SK-MEL-5 (cell line): ENCODE measurements at regions not wholly inside any gene's neighbourhood (a gene's known extent, or its start where the extent isn't known, plus 50 kb on each side); places are given as distances from the start of the nearest gene placed in this dataset.
A peak's percentile ranks its signal among the peaks of the same experiment; 100 is the strongest.

Experiments used
- DNase-seq: peaks from one replicate; pipeline ENCODE4 v3.0.0-alpha.2; 2016; ENCODE audit warnings: low read depth, low spot score
- in situ Hi-C: cut with HindIII; loops from 2 replicates; pipeline ENCODE4 v1.10.0; 2016; ENCODE audit warnings: low sequenced_read_pairs, high pct_unique_total_duplicates, low pct_unique_long_range_greater_than_20kb

DNA sequence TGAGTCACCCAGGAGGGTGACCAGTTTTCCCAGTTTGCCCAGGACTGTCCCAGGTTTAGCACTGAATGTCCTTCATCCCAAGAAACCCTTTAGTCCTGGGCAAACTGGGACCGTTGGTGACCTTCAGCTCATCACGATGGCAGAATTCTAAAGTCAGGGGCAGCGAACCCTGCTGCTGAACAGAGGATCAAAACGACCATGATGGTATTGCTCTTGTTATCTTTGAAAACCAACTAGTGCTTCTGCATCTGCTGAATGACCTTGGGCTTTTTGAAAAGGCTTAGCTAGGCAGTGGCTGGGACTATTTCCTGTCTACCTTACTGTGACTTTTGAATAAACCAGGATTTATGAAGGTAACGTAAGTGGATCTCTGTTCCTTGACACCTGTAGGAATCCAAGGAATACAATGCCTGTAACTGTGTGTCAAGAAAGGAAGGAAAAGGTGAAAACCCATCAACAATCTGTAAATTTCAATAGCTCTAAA, 281.9 kb downstream of the SOX9 start:
- in situ Hi-C loops, result no loop called here

DNA sequence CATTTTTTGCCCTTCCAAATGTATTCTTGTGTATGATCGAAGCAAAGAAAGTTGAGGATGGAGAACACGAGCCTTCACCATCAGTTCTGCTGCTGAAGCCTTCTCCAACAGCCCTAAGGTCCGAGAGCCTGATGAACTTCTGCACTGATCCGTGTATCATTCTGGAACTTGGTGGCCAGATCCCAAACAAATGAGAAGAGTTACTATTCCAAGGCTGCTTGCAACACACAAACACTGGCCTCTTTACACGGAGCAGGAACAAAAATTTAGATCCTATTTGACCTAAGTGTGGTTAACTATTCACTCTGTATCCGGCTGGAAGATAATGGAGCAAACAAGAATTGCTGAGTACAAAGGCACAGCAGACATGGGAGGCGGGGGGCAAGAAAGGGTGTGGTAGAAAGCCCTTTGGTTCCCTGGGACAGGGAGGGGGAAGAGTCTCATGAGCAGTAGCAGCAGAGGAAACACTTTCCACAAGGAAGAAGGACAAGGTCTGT, 282.9 kb downstream of the SOX9 start:
- no peak for DNase-seq
- in situ Hi-C loops, result no loop called here

More for the DNA sequence above, 281.9 kb downstream of the SOX9 start:
- DNase-seq, result no peak

DNA sequence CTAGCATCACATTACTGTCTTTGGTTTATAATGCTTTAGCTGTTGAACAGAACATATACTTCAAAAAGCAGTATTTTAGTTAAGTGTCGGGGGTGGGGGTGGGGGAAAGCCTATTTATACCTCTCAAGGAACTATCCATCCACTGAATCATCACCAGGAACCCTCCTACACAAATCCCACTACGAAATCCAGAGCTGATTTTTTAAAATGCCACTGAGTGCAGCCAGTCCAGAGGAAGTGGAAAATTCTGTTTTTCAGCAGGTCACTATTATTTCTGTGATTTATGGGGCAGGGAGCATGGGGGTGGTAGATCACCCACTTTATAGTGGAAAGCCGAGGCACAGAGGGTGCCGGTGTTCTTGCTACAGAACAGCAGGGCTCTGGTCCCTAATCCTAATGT, 284.1 kb downstream of the SOX9 start:
- DNase-seq, result no peak
- in situ Hi-C loops, result no loop called here

DNA sequence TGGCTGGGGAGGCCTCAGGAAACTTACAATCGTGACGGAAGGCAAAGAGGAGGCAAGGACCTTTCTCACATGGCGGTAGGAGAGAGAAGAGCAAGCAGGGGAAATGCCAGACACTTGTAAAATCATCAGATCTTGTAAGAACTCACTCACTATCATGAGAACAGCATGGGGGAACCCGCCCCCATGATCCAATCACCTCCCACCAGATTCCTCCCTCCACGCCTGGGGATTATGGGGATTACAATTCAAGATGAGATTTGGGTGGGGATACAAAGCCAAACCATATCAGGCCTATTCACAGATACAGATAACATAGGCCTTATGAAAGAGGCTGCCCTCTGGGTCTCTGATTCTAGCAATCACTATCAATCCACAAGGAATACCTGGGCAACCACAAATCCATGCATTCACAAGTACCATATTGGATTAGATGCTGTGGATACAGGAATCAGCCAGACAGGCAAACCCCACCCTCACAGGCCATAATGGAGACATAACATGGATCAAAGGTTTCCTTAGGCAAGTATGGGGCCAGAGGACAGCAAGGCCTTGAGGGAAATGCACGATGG, 284.9 kb downstream of the SOX9 start:
- in situ Hi-C loops, result no loop called here
- DNase-seq, result no peak

DNA sequence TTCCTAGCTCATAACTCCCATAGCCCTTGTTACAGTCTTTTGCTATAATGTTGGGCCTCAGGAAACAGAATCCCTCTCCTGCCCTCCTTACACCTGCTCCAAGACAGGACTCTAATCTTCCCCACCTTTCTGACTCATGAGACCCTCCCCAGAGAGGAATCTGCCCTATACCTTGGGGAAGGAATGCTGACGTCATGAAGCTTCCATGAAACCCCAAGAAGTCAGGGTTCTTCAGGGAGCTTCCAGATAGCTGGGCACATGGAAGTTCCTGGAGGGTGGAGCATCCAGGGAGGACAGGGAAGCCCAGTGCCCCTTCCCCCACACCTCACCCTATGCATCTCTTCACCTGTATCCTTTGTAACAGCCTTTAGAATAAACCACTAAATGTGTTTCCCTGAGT, 285.7 kb downstream of the SOX9 start:
- in situ Hi-C loops, result no loop called here

DNA sequence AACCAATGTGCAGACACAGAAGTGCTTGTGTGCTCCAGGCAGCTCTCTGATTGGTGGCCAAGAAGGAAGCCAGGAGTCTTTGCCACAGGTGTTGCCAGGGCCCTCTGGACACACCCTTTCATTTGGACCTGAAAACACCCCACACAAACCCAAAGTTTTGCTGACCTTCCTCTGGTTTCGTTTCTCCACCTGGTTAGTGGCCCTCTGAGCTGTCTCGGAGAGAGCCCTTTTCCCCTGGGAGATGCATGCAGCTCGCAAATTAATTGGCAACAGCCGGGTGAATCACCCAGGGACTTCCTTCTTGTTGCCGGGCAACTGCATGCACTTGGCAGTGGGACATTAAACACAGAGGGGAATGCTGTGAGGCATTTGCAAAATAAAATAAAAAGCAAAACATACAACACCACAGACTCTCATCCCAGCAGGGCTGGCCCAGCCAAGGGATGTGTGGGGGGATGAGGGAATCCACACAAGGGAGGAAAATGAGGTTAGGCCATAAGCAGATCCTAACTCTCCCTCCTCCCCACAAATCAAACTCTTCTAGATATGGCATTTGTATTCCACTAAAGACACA, 286.6 kb downstream of the SOX9 start:
- DNase-seq, result peak; percentile 42
- in situ Hi-C loops, result no loop called here

More for the DNA sequence above, 285.7 kb downstream of the SOX9 start:
- DNase-seq, result no peak

DNA sequence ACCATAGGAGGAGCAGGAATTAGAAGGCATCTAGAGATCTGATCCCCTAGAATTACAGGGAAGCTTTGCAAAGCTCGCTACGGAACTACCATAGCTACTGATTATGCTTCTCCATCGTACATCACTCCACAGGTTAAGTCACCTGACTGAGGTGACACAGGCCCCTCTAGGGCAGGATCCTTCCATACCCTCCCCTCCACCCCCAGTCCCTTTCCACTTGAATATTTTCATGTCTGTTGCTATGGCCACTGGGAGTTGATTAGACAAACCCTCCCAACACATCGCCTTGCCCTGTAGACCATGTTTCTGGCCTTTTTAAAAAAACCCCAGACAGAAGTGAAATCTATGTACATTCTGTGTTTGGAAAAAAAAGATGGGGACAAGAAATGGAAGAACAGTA, 287.1 kb downstream of the SOX9 start:
- no peak for DNase-seq

DNA sequence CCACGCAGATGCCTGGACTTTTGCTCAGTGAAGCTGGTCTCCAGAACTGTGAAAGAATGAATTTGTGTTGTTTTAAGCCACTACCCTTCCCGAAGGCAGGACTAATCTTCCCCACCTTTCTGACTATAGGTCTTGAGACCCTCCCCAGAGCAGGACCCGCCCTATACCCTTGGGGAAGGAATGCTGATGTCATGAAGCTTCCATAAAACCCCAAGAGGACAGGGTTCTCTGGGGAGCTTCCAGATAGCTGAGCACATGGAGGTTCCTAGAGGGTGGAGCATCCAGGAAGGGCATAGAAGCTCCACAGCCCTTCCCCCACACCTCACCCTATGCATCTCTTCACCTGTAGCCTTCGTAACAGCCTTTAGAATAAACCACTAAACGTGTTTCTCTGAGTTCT, 287.8 kb downstream of the SOX9 start:
- no peak for DNase-seq
- in situ Hi-C loops, result no loop called here

More for the DNA sequence above, 287.1 kb downstream of the SOX9 start:
- in situ Hi-C loops, result no loop called here

DNA sequence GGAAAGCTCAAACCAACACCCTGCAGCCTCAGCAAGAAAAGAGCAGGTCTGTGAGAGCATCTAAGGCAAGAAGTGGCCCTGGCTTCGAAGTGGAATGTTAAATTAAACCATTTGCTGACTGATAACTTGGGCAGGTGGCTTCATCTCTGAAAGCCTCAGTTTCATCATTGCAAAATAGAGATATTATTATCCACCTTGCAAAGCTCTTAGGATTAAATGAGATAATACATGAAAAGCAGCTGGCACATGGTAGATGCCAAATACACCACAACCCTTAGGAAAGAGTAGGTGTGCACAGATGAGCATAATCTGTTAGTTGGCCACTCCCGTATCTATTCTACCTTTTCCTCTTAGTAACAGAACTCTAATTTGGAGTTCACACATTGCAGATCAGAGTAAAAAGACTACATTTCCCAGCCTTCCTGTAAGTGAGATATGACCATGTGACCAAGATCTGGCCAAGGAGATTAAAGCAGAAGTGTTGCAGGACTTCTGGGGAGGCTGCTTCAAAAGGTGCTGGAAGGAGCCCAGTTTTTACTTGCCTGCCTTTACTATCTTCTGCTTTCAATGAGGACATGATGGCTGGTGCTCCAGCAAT, 288.7 kb downstream of the SOX9 start:
- in situ Hi-C loops, result no loop called here
- DNase-seq, result no peak

DNA sequence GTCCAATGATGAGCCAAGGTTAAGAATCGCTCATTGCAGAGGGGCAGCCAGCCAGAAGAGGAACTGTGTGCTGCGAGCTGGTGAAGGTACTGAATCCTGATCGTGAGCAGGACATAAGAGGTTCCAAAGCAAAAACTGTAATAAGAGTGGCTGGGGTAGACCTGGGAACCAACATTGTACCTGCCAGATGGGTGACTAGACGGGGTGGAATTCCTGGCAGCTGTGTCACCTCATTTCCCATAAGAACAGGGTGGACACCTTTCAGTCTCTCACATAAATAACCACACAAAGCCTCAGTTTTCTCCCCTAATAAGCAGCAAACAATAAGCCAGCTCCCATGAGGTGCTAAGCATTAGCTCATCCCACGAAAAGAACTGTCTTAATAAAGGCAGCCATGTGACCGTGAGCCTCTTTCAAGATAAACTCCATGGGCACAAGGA, 290.3 kb downstream of the SOX9 start:
- in situ Hi-C loops, result no loop called here
- no peak for DNase-seq

DNA sequence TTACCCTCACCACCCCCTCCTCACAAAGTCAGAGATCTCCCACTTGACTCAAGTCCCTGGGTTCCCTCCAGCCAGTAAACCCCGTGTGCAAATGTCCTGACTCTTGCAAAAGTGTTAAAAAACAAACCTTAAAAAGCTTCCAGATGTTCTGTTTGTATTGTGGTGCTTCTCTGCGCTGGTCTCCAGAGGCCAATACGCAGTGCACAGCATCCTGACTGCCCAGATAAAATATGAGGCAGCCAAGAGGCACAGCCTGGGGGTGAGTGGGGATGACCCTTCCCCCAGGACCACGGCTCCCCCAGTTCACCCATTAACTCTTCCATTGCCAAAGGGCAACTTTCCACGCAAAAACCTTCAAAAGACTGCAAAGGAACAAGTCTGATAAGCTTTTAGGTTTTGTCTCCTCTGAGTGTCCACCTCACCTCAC, 291.8 kb downstream of the SOX9 start:
- in situ Hi-C loops, result no loop called here
- DNase-seq, result no peak

DNA sequence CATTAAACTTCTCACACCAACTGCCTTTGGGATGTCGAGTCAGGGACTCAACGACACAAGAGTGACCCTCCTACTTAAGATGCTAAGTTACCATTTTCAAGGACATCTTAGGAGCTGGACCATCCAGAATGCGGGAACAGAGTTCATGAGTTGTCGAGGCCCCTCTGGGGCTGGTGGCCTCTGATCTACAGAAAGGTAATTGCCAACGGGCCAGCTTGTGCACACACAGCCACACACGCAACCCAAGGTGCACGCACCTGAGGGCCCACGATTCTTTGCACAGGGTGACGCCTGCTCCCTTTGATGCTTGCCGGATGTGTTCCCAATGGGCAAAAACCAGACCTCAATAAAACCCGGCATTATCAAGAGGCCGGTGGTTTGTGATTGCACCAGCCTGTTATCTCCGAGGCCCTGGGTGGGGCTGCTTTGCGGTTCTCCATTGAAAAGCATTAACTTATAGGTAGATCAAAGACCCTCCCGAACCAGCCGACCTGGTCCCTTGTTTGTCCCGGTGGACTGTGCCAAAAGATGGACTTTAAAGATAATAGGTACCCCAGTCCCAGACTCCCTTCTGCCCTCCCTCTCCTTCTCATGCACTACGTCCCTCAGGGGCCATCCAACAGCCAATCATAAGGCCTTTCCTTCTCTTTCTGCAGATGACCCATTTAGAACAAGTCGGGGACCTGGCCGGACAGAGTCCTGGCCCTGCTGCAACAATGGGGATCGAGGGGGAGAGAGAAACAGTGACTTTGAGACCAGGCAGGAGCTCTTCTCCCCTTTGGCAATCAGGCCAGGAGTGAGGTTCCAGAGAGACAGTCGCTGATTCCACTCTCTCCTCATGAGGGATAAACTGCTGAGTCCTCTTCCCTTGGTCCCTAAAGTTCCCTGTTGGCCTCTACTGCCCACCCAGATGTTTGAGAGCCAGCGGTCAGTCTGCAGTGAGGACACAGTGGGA, 292.5 kb downstream of the SOX9 start:
- in situ Hi-C loops, result no loop called here
- no peak for DNase-seq

DNA sequence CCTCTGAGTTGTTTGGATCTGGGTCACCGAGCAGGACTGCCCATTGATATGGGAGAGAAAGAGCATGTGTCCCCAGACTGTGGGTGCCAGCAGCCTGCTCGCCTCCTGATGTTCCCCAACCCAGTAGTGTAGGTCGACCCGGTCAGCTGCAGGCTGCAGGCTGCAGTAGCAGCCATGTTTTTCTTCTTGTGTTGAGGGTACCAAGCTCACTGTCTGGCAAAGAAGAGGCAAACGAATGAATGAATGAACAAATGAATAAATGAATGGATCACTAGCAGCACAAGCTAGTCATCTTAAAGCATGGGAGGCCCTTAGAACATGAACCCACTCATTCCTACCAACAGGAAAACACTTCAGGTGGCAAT, 293.2 kb downstream of the SOX9 start:
- in situ Hi-C loops, result no loop called here
- no peak for DNase-seq

DNA sequence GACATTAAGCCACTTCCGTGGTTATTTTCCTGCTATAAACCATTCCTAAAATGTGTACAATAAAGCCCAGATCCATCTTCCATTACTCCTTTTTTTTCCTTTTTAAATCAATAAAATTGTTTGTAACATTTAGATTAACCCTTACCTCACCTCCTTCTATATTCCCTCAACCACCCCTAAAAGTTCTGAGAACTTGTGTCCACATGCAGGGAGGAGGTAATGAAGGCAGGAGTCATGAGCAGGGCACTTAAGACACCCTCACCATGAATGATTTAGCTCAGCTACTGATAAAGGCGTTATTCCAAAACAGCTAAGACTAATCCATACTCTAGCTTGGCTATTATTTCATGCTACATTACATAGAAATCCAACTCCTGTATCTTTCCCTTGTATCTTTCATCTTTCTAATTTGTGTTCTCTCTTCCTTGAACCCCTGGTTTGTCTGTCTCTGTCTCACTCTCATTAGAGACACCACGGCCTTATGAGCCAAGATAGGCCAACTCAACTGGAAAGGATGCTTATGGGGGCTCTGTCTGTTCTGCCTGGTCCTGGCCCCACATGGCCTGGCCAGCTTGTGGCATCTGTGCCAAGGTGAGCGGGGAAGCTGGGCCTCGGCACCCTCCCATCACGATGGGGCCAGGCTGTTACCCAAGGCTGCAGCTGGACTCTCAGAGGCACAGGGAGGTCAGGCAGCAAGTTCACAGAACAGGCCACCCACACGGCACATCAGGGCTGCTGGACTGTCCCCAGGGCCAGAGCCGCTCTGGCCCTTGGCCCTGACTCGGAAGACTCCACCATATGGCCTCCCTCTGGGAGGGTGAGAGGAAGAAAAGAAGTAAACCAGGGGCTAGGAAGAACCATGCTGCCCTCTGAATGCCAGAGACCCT, 294.4 kb downstream of the SOX9 start:
- DNase-seq, result no peak
- in situ Hi-C loops, result no loop called here

DNA sequence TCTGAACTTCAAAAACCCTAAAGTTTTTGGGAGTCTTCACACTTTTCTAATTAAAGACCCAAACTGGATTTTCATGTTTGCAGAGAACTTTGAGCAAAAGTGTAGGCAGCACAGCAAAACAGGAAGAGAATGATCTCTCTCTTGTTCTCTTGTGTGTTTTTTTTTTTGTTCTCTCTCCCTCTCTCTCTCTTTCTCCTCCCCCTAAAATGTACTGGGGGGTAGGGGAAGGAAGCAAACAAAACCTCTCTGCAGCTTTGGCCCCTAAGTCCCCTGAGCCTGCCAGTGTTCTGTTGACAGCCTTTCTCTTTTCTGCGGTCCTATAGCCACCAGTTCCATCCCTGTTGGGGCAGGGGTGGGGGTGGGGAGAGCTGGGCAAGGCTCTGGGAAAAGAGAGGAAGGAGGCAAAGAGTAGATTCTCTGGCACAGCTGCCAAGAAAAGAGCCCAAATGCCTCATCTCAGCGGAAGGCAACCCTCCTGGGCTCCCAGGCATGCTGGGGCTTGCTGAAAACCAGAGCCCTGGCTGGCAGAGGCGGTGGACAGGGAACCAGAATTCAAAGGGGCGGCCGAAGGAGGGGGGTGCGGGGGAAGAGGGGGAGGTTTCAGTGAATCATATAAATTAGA, 295.3 kb downstream of the SOX9 start:
- in situ Hi-C loops, result no loop called here
- no peak for DNase-seq

DNA sequence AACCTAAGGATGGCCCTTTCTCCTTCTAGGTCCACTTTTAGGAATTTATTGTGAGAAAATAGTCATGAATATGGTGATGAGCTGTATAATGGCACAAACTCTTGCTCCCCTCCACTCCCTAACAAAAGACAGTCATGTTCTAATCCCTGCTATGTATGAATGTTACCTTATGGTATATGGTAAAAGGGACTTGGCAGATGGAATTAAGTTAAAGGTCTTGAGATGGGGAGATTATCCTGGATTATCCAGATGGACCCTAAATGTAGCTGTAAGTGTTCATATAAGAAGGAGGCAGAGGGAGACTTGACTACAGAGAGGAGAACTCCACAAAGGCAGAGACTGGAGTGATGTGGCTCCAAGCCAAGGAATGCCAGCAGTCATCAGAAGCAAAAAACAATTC, 296.1 kb downstream of the SOX9 start:
- DNase-seq, result no peak
- in situ Hi-C loops, result no loop called here

DNA sequence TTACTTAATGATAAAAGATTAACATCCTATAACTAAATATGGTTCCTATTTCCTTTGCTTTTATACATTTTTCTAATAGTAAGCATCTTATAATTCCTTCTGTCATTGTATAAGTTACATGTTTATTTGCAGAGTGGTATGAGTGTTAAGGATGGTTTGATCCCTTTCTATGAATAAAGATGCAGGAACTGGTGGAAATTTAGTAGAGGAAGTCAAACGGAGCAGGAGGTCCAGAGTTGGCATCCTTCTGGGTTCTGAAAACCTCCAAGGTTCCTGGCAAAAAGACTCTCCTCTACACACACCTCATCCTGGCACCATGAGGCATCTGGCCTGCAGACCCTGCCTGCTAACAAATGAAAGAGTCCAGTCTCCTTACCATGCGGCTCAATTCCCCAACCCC, 296.8 kb downstream of the SOX9 start:
- in situ Hi-C loops, result no loop called here
- DNase-seq, result no peak
